HG03469 (cell line): ENCODE measurements at regions not wholly inside any gene's neighbourhood (a gene's known extent, or its start where the extent isn't known, plus 50 kb on each side); places are given as distances from the start of the nearest gene placed in this dataset.
"Not testable (repeated sequence)": the region's sequence is repeated elsewhere in the genome, so short reads cannot be mapped to it uniquely, and the experiment has no call there.

Experiments
- ATAC-seq: cut with Tn5 transposase; IDR thresholded peaks from one replicate; pipeline ENCODE4 v1.9.1; 2021; ENCODE audit warnings: mild to moderate bottlenecking, moderate library complexity, moderate number of reproducible peaks; ENCODE audit not compliant: unreplicated experiment

- ATAC-seq: no peak
These were observed 161.7 kb downstream of the SMARCA1 start for GRCh38 chrX:129361576-129361975.

- peak; percentile 88 for ATAC-seq
These were observed 163.1 kb downstream of the SMARCA1 start for GRCh38 chrX:129360175-129360574.

- ATAC-seq: no peak
These were observed 164.0 kb downstream of the SMARCA1 start for GRCh38 chrX:129359269-129359668.

GRCh38 chrX:129357428-129357827 is 165.9 kb downstream of the SMARCA1 start:
- ATAC-seq: not testable (repeated sequence)

GRCh38 chrX:129347291-129347690 is 176.0 kb downstream of the SMARCA1 start:
- no peak for ATAC-seq

GRCh38 chrX:129346574-129346973 is 176.7 kb downstream of the SMARCA1 start:
- ATAC-seq: no peak

- ATAC-seq: not testable (repeated sequence)
These were observed 186.0 kb downstream of the SMARCA1 start for GRCh38 chrX:129337264-129337663.

GRCh38 chrX:129323115-129323514 is 200.2 kb downstream of the SMARCA1 start:
- ATAC-seq: no peak

GRCh38 chrX:129318375-129318774 is 204.9 kb downstream of the SMARCA1 start:
- no peak for ATAC-seq

- ATAC-seq: no peak
These were observed 206.8 kb downstream of the SMARCA1 start for GRCh38 chrX:129316461-129316860.

- no peak for ATAC-seq
These were observed 213.3 kb downstream of the SMARCA1 start for GRCh38 chrX:129310000-129310399.

GRCh38 chrX:129262912-129263311 is 260.4 kb downstream of the SMARCA1 start:
- ATAC-seq: no peak

- ATAC-seq: not testable (repeated sequence)
These were observed 267.8 kb downstream of the SMARCA1 start for GRCh38 chrX:129255516-129255915.

GRCh38 chrX:129249563-129249962 is 273.7 kb downstream of the SMARCA1 start:
- ATAC-seq: no peak

- no peak for ATAC-seq
These were observed 275.6 kb downstream of the SMARCA1 start for GRCh38 chrX:129247642-129248041.

- ATAC-seq: no peak
These were observed 283.9 kb downstream of the SMARCA1 start for GRCh38 chrX:129239371-129239770.

- ATAC-seq: no peak
These were observed 285.3 kb downstream of the SMARCA1 start for GRCh38 chrX:129238011-129238410.

GRCh38 chrX:129235903-129236302 is 287.4 kb downstream of the SMARCA1 start:
- no peak for ATAC-seq

GRCh38 chrX:129233786-129234185 is 289.5 kb downstream of the SMARCA1 start:
- no peak for ATAC-seq

- ATAC-seq: no peak
These were observed 292.3 kb downstream of the SMARCA1 start for GRCh38 chrX:129230850-129231512.

GRCh38 chrX:129230168-129230567 is 293.1 kb downstream of the SMARCA1 start:
- no peak for ATAC-seq

- ATAC-seq: no peak
These were observed 295.9 kb downstream of the SMARCA1 start for GRCh38 chrX:129227366-129227765.

- ATAC-seq: no peak
These were observed 329.9 kb downstream of the SMARCA1 start for GRCh38 chrX:129193357-129193756.
